G401 (cell line): ENCODE measurements at regions not wholly inside any gene's neighbourhood (a gene's known extent, or its start where the extent isn't known, plus 50 kb on each side); places are given as distances from the start of the nearest gene placed in this dataset.

Experiments used
- DNase-seq: peaks from one replicate; pipeline ENCODE4 v3.0.0-alpha.2; 2015; ENCODE audit warnings: low spot score
- in situ Hi-C: cut with HindIII; loops from 2 replicates; pipeline ENCODE4 v1.10.0; 2016; ENCODE audit warnings: low sequenced_read_pairs, mixed read lengths

- no peak for DNase-seq
Measured at GRCh38 chr6:156028335-156029131, 572.9 kb upstream of the NOX3 start.

GRCh38 chr6:156027248-156027626 is 571.6 kb upstream of the NOX3 start:
- in situ Hi-C loops, result no loop called here
- DNase-seq, result no peak

More at GRCh38 chr6:156028335-156029131, 572.9 kb upstream of the NOX3 start:
- in situ Hi-C loops, result no loop called here

- DNase-seq, result no peak
- in situ Hi-C loops, result no loop called here
Measured at GRCh38 chr6:156026486-156027247, 571.0 kb upstream of the NOX3 start.

- in situ Hi-C loops, result no loop called here
- DNase-seq, result no peak
Measured at GRCh38 chr6:156024339-156024738, 568.7 kb upstream of the NOX3 start.

- in situ Hi-C loops, result no loop called here
- DNase-seq, result no peak
Measured at GRCh38 chr6:156021746-156022396, 566.2 kb upstream of the NOX3 start.

GRCh38 chr6:156017838-156018237 is 562.2 kb upstream of the NOX3 start:
- no peak for DNase-seq
- in situ Hi-C loops, result no loop called here

- DNase-seq, result no peak
- in situ Hi-C loops, result no loop called here
Measured at GRCh38 chr6:156016186-156016976, 560.7 kb upstream of the NOX3 start.

GRCh38 chr6:156013155-156013554 is 557.5 kb upstream of the NOX3 start:
- in situ Hi-C loops, result no loop called here

GRCh38 chr6:156009656-156010055 is 554.0 kb upstream of the NOX3 start:
- DNase-seq, result no peak
- in situ Hi-C loops, result no loop called here

More at GRCh38 chr6:156013155-156013554, 557.5 kb upstream of the NOX3 start:
- no peak for DNase-seq

GRCh38 chr6:156004796-156005195 is 549.2 kb upstream of the NOX3 start:
- in situ Hi-C loops, result no loop called here

GRCh38 chr6:155996151-155996550 is 540.5 kb upstream of the NOX3 start:
- no peak for DNase-seq
- in situ Hi-C loops, result no loop called here

More at GRCh38 chr6:156004796-156005195, 549.2 kb upstream of the NOX3 start:
- no peak for DNase-seq

GRCh38 chr6:155995281-155995680 is 539.6 kb upstream of the NOX3 start:
- in situ Hi-C loops, result no loop called here
- DNase-seq, result no peak

GRCh38 chr6:155994086-155994485 is 538.4 kb upstream of the NOX3 start:
- in situ Hi-C loops, result no loop called here
- DNase-seq, result no peak

- in situ Hi-C loops, result no loop called here
- no peak for DNase-seq
Measured at GRCh38 chr6:155993240-155993639, 537.6 kb upstream of the NOX3 start.

GRCh38 chr6:155985660-155986138 is 530.1 kb upstream of the NOX3 start:
- in situ Hi-C loops, result no loop called here
- DNase-seq, result peak; percentile 94

- DNase-seq, result no peak
- in situ Hi-C loops, result no loop called here
Measured at GRCh38 chr6:155980768-155981079, 525.1 kb upstream of the NOX3 start.

GRCh38 chr6:155980014-155980767 is 524.6 kb upstream of the NOX3 start:
- no peak for DNase-seq
- in situ Hi-C loops, result no loop called here

GRCh38 chr6:155975506-155975905 is 519.9 kb upstream of the NOX3 start:
- no peak for DNase-seq
- in situ Hi-C loops, result no loop called here
